Kidney capillary endothelial cell (primary cell): ENCODE measurements at regions not wholly inside any gene's neighbourhood (a gene's known extent, or its start where the extent isn't known, plus 50 kb on each side); places are given as distances from the start of the nearest gene placed in this dataset.
"Not testable (repeated sequence)": the region's sequence is repeated elsewhere in the genome, so short reads cannot be mapped to it uniquely, and the experiment has no call there.

Experiments used
- DNase-seq: peaks from one replicate; pipeline ENCODE4 v3.0.0-alpha.2; 2018; ENCODE audit warnings: low spot score

DNA sequence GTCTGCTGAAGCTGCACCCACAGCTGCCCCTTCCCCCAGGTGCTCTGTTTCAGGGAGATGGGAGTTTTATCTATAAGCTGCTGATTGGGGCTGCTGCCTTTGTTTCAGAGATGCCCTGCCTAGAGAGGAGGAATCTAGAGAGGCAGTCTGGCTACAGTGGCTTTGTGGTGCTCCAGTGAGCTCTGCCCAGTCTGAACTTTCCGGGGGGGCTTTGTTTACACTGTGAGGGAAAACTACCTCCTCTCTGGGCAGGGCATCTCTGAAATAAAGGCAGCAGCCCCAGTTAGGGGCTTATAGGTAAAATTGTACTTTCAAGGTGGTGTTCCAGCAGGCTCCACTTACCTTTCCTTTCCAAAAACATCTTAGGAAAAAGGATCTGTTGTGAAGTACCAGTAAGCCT lies 242.2 kb downstream of the SPRY1 start:
- no peak for DNase-seq

DNA sequence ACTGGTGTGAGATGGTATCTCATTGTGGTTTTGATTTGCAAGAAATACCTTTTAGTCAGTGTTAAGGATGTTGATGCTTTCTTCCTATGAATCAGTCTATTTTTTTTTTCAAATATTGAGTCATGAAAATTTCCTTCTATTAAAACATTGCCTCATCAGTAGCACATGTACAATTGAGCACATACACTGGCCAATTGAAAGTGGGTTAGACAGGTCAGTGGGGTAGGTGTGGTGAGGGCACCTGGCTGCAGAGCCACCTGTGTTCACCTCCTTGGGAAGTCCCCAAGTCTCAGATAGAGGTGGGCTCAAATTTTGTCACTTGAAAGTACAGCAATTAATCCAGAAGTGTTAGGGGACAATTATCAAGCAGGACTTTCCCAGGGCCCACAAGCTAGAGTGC lies 243.7 kb downstream of the SPRY1 start:
- no peak for DNase-seq

DNA sequence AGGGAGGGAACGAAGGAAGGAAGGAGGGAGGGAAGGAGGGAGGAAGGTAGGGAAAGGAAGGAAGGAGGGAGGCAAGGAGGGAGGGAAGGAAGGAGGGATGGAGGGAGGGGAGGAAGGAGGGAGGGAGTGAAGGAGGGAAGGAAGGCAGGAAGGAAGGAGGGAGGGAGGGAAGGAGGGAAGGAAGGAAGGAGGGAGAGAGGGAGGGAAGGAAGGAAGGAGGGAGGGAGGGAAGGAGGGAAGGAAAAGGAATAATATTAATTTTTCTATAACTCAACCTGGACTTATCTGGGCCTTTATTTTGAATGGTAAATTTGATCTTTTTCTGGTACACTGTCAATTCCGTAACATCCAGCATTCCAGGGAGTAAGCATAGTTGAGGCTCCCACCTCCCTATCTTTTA lies 244.2 kb downstream of the SPRY1 start:
- no peak for DNase-seq

DNA sequence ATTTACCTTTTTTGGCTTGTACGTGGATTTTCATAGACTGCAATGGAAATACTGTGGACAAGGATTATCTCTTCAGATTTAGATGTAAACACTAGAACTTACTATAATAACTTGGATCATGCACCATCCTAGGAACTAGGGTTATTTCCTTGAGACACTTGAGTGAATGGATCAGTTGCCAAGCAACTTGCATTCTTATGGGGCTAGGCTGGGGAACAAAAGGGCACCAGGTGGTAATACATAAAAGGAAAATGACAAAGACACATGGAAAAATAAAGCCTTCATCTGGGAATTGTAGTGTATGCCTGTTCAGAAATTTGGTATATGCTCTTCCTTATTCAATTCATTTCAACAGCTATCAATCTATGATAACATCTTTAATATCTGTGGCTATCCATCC lies 247.1 kb downstream of the SPRY1 start:
- DNase-seq = no peak

DNA sequence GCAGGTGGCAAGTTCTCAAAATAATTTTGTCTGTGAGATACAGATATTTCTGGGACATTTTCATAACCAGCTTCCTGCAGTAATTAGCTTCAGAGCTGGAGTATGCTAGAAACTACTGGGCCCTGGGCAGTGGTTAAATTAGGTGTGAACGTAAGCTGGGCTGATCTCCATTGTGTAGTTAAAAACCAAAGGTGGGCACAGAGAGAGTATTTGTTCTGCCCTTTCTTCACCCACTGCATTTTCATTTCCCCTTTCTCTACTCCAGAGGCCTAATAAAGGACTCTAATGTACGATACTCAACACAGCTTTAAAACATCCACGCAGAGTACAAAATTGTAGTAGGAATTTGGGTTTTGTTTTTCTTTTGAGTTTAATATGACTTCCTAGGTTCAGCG lies 252.7 kb downstream of the SPRY1 start:
- no peak for DNase-seq

DNA sequence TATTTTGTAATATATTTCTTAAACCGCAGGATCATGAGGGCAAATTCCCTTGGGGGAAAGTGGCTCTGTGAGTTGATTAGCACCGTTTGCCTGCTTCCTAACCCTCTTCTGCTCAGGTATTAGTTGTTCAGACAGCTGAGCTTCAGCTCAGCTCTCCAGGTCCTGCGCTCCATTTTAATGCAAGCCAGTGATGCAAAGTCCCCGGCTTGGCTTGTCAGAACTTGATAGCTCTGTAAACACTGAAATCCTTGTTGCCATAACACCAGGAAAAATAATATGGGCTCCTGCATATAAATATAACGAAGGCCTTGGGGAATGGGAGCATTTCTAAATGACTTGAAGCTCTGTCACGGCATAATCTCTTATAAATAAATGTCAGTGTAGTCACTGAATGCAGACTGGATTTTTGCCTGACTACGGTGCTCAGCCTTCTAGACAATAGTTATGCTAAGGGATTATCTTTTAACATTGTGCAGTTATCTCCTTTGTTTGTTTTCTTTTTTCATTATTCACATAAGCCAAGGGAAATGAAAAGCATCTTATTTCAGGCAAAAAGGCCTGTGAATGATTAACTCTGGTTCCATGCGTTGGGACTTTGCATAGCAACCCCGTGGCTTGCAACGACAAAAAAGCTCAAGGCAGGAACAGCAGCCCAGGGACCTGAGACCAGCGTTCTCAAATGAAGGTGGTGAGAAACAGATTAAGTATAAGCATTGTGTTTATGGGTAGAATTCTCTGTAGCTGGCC lies 253.2 kb downstream of the SPRY1 start:
- no peak for DNase-seq

DNA sequence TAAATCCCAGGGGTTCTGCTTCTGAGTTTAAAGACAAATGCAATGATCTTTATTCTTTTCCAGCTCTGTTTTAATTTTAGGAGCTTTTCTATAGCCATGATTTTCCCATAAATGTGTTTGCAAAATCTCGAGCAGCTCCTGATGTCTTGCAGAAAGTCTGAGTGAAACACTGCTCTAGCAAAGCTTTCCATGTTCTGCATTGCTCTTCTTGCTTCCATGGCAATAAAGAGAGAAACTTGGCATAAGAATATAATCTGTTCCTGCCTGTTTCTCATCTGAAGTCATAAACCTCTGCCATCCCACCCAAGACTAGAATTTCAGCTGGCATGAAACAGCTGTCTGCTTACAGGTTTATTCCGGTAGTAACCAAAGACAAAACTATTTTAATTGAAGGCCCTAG lies 254.5 kb downstream of the SPRY1 start:
- DNase-seq = no peak

DNA sequence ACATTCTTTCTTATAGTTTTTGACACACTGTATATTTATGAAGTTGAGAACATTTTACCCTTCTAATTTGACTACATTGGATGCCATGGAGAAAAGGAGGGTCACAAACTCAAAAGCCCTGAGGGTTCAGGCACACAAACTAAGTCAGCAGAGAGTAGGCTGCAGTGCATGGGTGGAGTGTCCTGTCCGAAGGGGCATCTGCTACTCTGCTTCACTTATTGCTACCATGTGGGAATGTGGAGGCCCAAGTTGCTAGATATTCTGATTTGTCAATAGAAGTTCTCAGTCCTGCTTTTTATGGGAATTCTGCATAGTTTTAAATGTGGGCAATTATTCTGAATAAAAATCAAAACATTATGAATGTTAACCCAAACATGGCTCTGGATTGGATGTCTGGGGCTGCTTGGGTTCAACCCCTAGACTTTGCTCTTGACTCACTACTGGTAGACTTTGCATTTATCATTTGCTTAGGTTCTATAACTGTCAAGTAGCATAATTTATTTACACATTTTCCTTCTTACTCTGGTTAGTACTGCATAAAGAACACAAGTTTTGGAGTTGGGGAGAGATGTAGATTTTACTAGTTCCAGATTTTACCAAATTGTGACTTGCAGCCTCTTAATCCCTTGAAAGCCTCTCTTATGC lies 255.1 kb downstream of the SPRY1 start:
- no peak for DNase-seq

DNA sequence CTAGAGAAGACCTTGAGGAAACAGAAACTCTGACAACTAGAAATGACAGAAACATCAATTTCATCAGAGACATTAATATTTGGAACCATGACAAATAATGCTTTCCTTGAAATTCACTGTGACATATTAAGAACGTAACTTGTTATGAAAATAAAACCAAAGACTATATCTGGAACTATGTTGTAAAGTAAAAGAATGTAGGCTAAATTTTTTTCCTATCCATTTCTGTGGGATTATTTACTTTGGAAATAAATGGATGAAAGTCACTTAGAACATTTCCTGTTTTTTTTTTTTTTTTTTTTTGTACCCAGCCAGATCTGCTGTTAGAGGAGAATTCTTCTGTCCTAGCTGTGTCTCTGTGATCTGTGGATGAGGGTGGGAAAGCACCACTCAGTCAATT lies 255.9 kb downstream of the SPRY1 start:
- no peak for DNase-seq

DNA sequence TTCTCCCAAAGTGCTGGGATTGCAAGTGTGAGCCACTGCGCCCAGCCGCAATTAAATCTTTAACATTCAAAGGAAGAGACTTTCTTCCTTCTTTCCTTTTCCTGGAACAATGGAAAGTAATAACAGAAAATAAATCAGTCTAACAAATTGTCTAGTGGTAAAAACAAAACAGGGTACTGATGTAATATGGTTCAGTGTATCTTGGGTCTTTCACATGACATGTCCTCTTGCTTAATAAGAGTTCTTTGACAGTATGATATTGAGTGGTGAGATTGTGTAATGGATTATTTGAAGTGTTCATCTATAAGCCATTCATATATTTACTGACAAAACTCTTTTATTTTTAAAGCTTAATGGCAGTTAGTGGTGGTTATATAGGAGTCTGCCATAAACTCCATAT lies 256.6 kb downstream of the SPRY1 start:
- DNase-seq = no peak

DNA sequence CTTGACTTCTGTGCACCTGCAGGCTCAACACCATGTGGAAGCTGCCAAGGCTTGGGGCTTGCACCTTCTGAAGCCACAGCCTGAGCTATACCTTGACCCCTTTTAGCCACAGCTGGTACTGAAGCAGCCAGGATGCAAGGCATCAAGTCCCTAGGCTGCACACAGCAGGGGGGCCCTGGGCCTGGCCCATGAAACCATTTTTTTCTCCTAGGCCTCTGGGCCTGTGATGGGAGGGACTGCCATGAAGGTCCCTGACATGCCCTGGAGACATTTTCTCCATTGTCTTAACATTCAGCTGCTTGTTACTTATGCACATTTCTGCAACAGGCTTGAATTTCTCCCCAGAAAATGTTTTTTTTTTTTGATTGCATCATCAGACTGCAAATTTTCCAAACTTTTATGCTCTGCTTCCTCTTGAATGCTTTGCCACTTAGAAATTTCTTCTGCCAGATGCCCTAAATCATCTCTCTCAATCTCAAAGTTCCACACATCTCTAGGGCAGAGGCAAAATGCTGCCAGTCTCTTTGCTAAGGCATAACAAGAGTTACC lies 260.2 kb downstream of the SPRY1 start:
- not testable (repeated sequence) for DNase-seq

DNA sequence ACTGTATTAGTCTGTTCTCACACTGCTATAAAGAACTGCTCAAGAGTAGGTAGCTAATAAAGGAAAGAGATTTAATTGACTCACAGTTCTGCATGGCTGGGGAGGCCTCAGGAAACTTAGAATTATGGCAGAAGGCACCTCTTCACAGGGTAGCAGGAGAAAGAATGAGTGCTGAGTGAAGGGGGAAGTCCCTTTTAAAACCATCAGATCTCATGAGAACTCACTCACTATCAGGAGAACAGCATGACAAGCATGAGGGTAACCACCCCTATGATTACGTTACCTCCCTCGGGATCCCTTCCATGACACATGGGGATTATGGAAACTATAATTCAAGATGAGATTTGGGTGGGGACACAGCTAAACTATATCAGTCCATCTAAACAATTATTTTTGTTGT lies 261.0 kb downstream of the SPRY1 start:
- not testable (repeated sequence) for DNase-seq

DNA sequence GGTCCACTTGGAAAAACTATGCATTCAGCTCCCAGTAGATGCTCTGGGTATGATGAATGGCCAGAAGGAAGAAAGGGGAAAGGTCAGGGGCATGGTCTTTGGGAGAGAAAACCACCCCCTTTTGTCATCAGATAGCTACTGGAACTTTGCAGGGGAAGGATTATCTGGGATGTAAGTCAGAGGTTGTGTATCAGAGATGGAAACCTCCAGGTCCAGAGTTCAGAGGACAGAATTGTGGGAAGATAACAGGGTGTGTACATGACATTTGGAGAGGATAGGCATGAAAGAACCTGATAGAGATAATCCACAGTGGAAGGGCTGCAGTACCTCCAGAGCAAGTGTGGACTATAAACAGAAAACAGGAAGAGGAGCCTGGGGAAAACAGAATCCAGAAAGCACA lies 262.7 kb downstream of the SPRY1 start:
- no peak for DNase-seq

DNA sequence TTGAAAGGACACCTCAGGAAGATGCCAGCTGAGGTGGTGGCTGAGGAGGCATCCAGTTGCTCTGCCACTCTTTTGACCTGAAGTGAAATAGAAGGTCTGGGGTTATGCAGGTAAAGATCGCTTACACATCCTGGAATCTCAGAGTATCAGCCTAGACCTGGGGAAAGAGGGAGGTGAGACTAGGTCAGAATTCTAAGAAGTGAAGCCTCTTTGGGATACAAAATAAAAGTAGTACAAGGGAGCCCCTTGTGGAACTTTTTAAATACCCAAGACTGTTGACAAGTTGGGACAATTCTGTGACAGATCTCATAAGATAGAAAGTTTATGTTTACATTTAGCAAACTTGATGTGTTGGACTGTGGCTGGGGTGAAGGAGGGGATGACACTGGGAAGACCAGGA lies 263.1 kb downstream of the SPRY1 start:
- peak; percentile 29 for DNase-seq

DNA sequence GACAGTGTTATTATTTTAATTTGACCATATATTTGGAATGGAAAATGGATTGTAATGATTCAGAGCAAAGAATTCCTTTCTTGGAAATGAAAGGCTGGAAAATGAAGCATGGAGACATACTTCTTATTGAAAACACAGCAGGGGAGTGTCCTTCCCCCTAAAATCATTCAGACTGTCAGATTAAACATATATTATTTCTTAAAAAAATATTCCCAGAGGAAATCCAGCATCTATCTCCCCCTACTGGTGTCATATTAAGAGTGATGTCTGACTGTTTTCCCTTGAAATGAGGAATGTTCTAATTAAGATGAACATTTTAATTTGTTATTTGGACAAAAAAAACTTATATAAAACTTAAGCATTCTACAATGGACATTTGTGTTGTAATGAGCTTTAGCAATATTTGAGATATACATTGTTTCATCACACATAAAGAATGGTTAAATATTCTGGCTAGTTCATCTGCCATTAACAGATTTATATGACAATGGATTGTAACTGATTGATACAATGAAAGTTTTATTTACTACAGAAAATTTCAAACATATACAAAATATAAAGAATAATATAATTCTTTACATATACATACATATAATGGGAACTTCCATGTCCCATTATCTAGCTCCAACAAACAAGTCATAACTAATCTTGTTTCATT lies 264.6 kb downstream of the SPRY1 start:
- peak; percentile 46 for DNase-seq

DNA sequence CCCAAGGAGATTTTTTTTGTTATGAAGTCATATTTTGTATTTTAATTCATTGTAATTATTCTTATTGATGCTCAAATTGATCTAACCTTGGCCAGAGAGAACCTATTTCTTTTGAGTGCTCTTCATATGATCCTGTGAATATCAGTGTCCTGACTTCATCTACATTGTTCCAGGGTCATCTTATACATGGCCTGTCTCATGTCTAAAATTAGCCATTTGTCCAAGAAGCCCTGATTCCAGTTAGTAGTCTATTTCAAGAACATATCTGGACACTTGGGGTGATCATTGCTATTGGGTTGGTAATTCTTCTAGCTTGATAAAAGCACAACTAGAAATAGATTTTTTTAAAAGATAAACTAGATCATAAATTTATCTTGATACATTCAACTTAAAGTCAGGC lies 266.2 kb downstream of the SPRY1 start:
- DNase-seq = no peak

DNA sequence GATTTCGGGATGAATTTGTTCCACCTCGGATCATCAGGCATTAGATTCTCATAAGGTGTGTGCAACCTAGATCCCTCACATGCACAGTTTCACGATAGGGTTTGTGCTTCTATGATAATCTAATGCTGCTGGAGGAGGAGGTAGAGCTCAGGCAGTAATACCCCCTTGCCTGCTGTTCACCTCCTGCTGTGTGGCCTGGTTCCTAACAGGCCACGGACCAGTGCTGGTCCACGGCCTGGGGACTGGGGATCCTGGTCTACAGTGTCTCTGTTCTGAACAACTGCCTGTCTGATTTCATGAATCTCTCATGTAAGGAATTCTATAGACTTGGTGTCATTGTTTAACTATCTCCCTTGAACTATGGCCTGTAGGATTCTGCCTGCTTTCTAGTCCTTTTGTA lies 269.9 kb downstream of the SPRY1 start:
- DNase-seq = no peak

DNA sequence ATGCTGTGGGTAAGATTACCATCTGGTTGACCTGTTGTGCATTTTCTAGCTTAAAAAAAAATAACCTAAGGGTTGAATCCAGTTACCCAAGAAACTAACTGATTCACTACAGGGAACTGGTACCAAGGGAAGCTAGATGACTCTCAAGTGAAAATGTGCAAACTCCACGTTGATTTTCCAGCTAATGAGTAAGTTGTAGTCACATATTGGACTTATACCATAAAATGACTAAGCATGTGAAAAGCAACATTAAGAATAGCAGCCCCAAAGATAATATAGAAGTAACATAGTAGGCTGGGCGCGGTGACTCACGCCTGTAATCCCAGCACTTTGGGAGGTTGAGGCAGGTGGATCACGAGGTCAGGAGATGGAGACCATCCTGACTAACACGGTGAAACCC lies 270.9 kb downstream of the SPRY1 start:
- DNase-seq = no peak

DNA sequence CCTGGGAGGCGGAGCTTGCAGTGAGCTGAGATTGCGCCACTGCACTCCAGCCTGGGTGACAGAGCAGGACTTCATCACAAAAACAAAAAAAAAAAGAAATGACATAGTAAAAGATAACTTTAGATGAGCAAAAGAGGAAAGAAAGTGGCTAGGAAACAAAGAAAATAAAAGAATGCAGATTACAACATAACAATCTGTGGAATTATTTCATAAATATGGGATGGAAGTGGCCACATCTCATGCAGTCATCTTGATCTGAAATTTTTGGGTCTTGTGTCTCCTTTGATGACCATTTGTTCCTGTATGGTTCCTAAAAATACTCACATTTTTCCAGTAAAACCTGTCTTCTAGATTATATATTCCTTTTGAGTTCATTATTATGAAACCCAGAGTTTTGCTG lies 271.4 kb downstream of the SPRY1 start:
- DNase-seq = no peak

DNA sequence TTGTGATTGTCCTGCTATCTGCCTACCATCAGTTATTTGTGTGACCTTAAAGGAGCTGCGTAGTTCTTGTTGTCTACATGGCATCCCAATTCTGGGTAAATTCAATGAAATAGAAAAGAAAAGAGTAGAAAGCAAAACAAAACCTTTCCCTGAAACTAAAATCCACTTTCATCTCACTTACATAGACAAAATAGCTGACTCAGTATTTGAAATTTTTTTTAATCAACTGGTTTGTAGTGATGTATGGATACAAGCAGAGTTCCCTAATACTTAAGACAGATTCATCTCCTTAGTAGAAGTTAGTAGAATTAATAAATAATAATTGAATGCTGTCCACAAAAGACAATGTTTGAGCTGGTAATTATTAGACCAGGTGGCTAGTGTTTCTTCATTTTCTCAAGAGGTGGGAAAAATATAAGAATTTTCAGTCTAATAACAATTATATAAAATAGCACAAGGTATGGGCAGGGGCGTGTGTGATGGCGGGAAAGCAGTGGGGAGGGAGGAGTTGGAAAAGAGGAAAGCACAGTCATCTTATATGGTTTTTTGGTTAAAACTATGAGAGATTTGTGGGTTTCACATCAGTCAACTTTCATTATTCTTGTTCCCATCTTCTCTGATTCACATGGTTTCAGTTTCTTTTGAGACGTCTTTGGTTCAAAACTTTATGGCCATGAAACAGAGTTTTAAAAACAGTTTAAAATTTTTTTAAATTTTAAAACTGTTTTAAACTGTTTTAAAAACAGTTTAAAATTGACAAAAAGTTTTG lies 275.2 kb downstream of the SPRY1 start:
- DNase-seq = no peak

DNA sequence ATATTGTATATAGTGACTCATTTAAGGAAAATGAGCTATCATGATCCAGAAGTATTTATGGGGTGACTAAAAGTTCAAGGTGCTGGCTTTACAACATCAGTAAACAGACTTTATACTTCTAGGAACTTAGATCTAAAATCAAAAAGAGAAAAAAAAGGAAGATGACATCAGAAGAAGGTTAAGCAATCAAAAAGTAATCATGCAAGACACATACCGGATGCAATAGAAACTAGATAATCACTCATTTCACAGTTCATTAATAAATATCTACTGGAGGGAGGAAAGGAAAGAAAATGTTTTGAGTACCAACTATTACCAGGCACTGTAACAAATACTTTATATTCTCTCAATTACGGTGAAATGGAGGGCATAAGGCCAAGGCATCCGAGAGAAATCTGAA lies 276.4 kb downstream of the SPRY1 start:
- no peak for DNase-seq

DNA sequence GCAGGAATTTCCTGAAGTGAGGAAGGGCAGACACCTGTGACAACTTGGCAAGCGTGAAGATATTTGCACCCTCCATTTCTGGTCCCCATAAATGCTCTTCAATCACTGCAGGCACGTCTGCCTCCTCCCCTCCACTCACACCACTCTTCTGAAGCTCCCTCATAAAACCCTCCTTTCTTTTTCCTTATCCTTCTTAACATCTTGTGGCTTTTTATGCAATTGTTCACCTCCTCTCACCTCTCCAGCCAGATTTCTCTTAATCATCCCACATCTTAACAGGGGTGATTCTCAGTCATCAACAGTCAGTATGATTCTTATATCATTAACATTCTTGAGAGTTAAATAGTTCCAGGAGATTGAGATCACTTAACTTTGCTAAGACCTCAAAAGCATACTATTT lies 277.4 kb downstream of the SPRY1 start:
- no peak for DNase-seq
